Panc1 (cell line): ENCODE measurements at regions not wholly inside any gene's neighbourhood (a gene's known extent, or its start where the extent isn't known, plus 50 kb on each side); places are given as distances from the start of the nearest gene placed in this dataset.

ENCODE experiments used
- ATAC-seq: fragments of 200-7000 bp; cut with Tn5 transposase; 2 replicates; pipeline ENCODE4 v1.9.1; 2020; ENCODE audit warnings: mild to moderate bottlenecking, moderate library complexity
- BruUV-seq: library from RNA; stranded (reverse); fragments of 400-500 nt; replicated peaks from 2 replicates; lab custom pipeline; 2021; lab: Mats Ljungman, UMichigan
- CTCF ChIA-PET: fragments of 300-600 bp; sonication (Branson Sonifier 250); formaldehyde crosslinking; loops from one replicate; lab custom pipeline; 2022; ENCODE audit warnings: antibody characterized with exemption; lab: Charles Lee
- POLR2A ChIA-PET: fragments of 300-600 bp; sonication (Branson Sonifier 250); formaldehyde crosslinking; loops from one replicate; lab custom pipeline; 2022; ENCODE audit warnings: antibody characterized with exemption; lab: Charles Lee
- DNase-seq: peaks from one replicate; pipeline ENCODE4 v3.0.0-alpha.2; 2010; ENCODE audit warnings: low read depth, low spot score
- H3K27ac ChIP-seq: 2 replicates; pipeline ENCODE4 v1.5.1; 2011; ENCODE audit warnings: mild to moderate bottlenecking, low read length, inconsistent platforms
- H3K27me3 ChIP-seq: fragments of 200-500 bp; sonication (Bioruptor generic); 2 replicates; pipeline ENCODE4 v1.6.0; 2014; ENCODE audit warnings: low read length, inconsistent platforms; ENCODE audit not compliant: control insufficient read depth, insufficient read depth
- H3K36me3 ChIP-seq: fragments of 200-500 bp; sonication (Bioruptor generic); 2 replicates; pipeline ENCODE4 v1.5.1; 2014; ENCODE audit warnings: inconsistent platforms, mild to moderate bottlenecking, low read length, moderate library complexity; ENCODE audit not compliant: control insufficient read depth, insufficient read depth
- H3K4me1 ChIP-seq: 2 replicates; pipeline ENCODE4 v1.5.1; 2011; ENCODE audit warnings: inconsistent platforms, mild to moderate bottlenecking, low read length, moderate library complexity; ENCODE audit not compliant: control insufficient read depth, insufficient read depth
- H3K4me3 ChIP-seq, 2 experiments: 2 replicates each; pipeline ENCODE4 v1.5.1; 2011 to 2012; ENCODE audit warnings: low read depth in 2 of 2, low read length in 2 of 2, mild to moderate bottlenecking in 2 of 2, inconsistent platforms in 1 of 2, moderate library complexity in 1 of 2
- H3K9me3 ChIP-seq: fragments of 200-500 bp; sonication (Bioruptor generic); 2 replicates; pipeline ENCODE4 v1.5.1; 2014; ENCODE audit warnings: low read depth, mild to moderate bottlenecking, inconsistent platforms, low read length, moderate library complexity; ENCODE audit not compliant: control insufficient read depth, insufficient read depth
- CTCF ChIP-seq: fragments of 450-650 bp; IDR thresholded peaks from 2 replicates; pipeline ENCODE4 v1.5.1; 2017; ENCODE audit warnings: mild to moderate bottlenecking
- POLR2AphosphoS5 ChIP-seq: IDR thresholded peaks from 2 replicates; pipeline ENCODE4 v1.6.1; 2012; ENCODE audit warnings: mild to moderate bottlenecking, low read depth, low read length, moderate library complexity
- SIN3A ChIP-seq: IDR thresholded peaks from 2 replicates; pipeline ENCODE4 v1.6.1; 2012; ENCODE audit warnings: low read depth, mild to moderate bottlenecking, low read length, moderate library complexity, borderline replicate concordance; ENCODE audit not compliant: insufficient read depth
- TCF7L2 ChIP-seq: IDR thresholded peaks from 2 replicates; pipeline ENCODE4 v1.6.1; 2011; ENCODE audit warnings: mild to moderate bottlenecking, low read depth, low read length, inconsistent platforms
- in situ Hi-C: cut with HindIII; loops from 2 replicates; pipeline ENCODE4 v1.10.0; 2016; ENCODE audit warnings: low sequenced_read_pairs, low pct_unique_long_range_greater_than_20kb
- intact Hi-C: fragments of 100-400 bp; cut with micrococcal nuclease; formaldehyde crosslinking; loops from one replicate; pipeline ENCODE4 v1.10.0; 2022; ENCODE audit not compliant: unreplicated experiment
- TF ChIP-seq, protein P1 (sequence below), 2 experiments: IDR thresholded peaks; 2 replicates each; pipeline ENCODE4 v1.6.1; 2011 to 2012; ENCODE audit warnings: low read depth in 2 of 2, control low read depth in 1 of 2, low read length in 1 of 2, mild to moderate bottlenecking in 1 of 2, moderate library complexity in 1 of 2; ENCODE audit not compliant: insufficient read depth in 1 of 2

GRCh38 chr4:178481564-178481963 lies 1039.3 kb upstream of the AGA start:
- ChIA-PET POLR2A (no interaction called here), CTCF (no interaction called here)
- TF ChIP-seq POLR2AphosphoS5 (no peak), TCF7L2 (no peak), SIN3A (no peak), CTCF (no peak)
- TF ChIP-seq, protein P1, sequence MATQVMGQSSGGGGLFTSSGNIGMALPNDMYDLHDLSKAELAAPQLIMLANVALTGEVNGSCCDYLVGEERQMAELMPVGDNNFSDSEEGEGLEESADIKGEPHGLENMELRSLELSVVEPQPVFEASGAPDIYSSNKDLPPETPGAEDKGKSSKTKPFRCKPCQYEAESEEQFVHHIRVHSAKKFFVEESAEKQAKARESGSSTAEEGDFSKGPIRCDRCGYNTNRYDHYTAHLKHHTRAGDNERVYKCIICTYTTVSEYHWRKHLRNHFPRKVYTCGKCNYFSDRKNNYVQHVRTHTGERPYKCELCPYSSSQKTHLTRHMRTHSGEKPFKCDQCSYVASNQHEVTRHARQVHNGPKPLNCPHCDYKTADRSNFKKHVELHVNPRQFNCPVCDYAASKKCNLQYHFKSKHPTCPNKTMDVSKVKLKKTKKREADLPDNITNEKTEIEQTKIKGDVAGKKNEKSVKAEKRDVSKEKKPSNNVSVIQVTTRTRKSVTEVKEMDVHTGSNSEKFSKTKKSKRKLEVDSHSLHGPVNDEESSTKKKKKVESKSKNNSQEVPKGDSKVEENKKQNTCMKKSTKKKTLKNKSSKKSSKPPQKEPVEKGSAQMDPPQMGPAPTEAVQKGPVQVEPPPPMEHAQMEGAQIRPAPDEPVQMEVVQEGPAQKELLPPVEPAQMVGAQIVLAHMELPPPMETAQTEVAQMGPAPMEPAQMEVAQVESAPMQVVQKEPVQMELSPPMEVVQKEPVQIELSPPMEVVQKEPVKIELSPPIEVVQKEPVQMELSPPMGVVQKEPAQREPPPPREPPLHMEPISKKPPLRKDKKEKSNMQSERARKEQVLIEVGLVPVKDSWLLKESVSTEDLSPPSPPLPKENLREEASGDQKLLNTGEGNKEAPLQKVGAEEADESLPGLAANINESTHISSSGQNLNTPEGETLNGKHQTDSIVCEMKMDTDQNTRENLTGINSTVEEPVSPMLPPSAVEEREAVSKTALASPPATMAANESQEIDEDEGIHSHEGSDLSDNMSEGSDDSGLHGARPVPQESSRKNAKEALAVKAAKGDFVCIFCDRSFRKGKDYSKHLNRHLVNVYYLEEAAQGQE (IDR thresholded peaks at IDR 0.05; ENCODE audit: insufficient read depth in 1 of 2, low read depth in 2 of 2, low read length in 1 of 2) = no peak
- ATAC-seq (no peak), DNase-seq (no peak)
- no peaks in the 10 kb centered on the region for H3K27me3 ChIP-seq
- H3K36me3 ChIP-seq = no peaks in the 10 kb centered on the region
- no TSS peak for BruUV-seq
- H3K4me3 ChIP-seq = no peak overlapping the region
- no peaks in the 10 kb centered on the region for H3K9me3 ChIP-seq
- in situ Hi-C loops (no loop called here), intact Hi-C loops (no loop called here)
- H3K4me1 ChIP-seq = no peaks in the 10 kb centered on the region
- no peak overlapping the region for H3K27ac ChIP-seq

DNA sequence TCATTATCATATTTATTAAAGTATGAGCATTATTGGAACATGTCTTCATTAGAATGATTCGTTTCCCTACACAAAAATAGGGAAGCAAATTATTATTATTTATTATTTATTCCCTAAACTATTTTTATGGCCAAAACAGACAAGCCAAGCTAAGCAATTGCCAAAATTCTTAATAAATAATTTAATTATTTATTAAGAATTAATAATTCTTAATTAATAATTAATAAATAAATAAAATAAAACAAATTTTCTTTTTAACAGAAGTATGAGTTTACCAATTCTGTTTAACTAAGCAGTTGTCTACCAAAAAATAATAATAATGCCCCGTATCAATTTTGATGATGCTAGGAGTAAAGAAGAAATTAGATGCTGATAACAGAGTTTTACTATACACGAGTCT lies 1080.8 kb upstream of the AGA start:
- H3K9me3 ChIP-seq = no peaks in the 10 kb centered on the region
- ATAC-seq = no peak
- CTCF ChIA-PET = no interaction called here
- H3K27ac ChIP-seq = no peak overlapping the region
- BruUV-seq = no TSS peak
- no peaks in the 10 kb centered on the region for H3K36me3 ChIP-seq
- POLR2A ChIA-PET = no interaction called here
- TF ChIP-seq SIN3A = no peak
- TF ChIP-seq, protein P1 (IDR thresholded peaks at IDR 0.05; ENCODE audit: insufficient read depth in 1 of 2, low read depth in 2 of 2, low read length in 1 of 2) = no peak
- no peak for TF ChIP-seq POLR2AphosphoS5
- no peak for TF ChIP-seq TCF7L2
- no peak for TF ChIP-seq CTCF
- H3K4me1 ChIP-seq = no peaks in the 10 kb centered on the region
- in situ Hi-C loops (no loop called here), intact Hi-C loops (no loop called here)
- H3K27me3 ChIP-seq = no peaks in the 10 kb centered on the region
- H3K4me3 ChIP-seq = no peak overlapping the region
- no peak for DNase-seq
